ENCODE measurements at regions not wholly inside any gene's neighbourhood (a gene's known extent, or its start where the extent isn't known, plus 50 kb on each side); places are given as distances from the start of the nearest gene placed in this dataset.

- TF ChIP-seq CTCF (IDR thresholded peaks at IDR 0.05) (no peak), EZH2 (IDR thresholded peaks at IDR 0.05; ENCODE audit: borderline replicate concordance, insufficient read depth, low read depth, low read length, poor library complexity, severe bottlenecking) (no peak)
Observed at GRCh38 chr13:22289711-22290110, 618.8 kb downstream of the FGF9 start.

Measured in B cell (primary cell).